Mesothelial cell of epicardium (in vitro differentiated cells): ENCODE measurements at regions not wholly inside any gene's neighbourhood (a gene's known extent, or its start where the extent isn't known, plus 50 kb on each side); places are given as distances from the start of the nearest gene placed in this dataset.
A peak's percentile ranks its signal among the peaks of the same experiment; 100 is the strongest.
"Not testable (repeated sequence)": the region's sequence is repeated elsewhere in the genome, so short reads cannot be mapped to it uniquely, and the experiment has no call there.

Experiments used
- DNase-seq, 2 experiments: peaks; one replicate each; pipeline ENCODE4 v3.0.0; 2021; ENCODE audit warnings: low spot score in 2 of 2; ENCODE audit not compliant: unreplicated experiment in 2 of 2
- H3K27ac Mint-ChIP-seq: 2 replicates; pipeline ENCODE4 v1.8.0; 2021; ENCODE audit warnings: mixed read lengths
- H3K27me3 Mint-ChIP-seq: 2 replicates; pipeline ENCODE4 v1.8.0; 2021; ENCODE audit warnings: low read depth, mixed read lengths
- H3K36me3 Mint-ChIP-seq: 2 replicates; pipeline ENCODE4 v1.8.0; 2021; ENCODE audit warnings: mixed read lengths
- H3K4me1 Mint-ChIP-seq: 2 replicates; pipeline ENCODE4 v1.8.0; 2021; ENCODE audit warnings: mixed read lengths
- H3K4me3 Mint-ChIP-seq: 2 replicates; pipeline ENCODE4 v1.8.0; 2021; ENCODE audit warnings: mild to moderate bottlenecking, moderate library complexity, mixed read lengths
- H3K9me3 Mint-ChIP-seq: 2 replicates; pipeline ENCODE4 v1.8.0; 2021; ENCODE audit warnings: mixed read lengths
- CTCF ChIP-seq: fragments of 200-600 bp; sonication (generic); IDR thresholded peaks from one replicate; pipeline ENCODE4 v1.5.0; 2021; ENCODE audit warnings: antibody characterized with exemption; ENCODE audit not compliant: unreplicated experiment

DNA sequence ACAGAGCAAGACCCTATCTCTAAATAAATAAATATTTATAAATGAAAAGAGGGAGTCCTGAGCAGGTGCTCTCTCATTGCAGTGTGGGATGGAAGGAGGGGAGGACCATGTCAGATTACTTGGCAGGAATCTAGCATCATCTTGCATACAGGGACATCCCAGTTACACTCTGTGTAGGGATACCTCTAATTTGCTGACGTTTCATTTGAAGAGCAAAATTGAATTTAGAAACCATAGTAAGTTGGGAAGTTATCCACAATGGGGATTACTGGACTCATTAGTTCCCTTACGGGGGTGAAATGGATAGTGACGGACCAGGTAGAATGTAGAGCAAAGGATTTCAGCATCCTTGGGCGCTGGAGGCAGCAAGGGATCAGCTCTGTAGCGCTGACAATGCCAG lies 52.1 kb downstream of the ARHGEF18 start:
- Mint-ChIP-seq H3K27ac (no peak overlapping the region), H3K4me1 (peaks cover 14% of the 10 kb centered on the region), H3K36me3 (peaks cover 19% of the 10 kb centered on the region), H3K9me3 (no peaks in the 10 kb centered on the region), H3K27me3 (no peaks in the 10 kb centered on the region), H3K4me3 (no peak overlapping the region)
- no peak for TF ChIP-seq CTCF
- no peak for DNase-seq

DNA sequence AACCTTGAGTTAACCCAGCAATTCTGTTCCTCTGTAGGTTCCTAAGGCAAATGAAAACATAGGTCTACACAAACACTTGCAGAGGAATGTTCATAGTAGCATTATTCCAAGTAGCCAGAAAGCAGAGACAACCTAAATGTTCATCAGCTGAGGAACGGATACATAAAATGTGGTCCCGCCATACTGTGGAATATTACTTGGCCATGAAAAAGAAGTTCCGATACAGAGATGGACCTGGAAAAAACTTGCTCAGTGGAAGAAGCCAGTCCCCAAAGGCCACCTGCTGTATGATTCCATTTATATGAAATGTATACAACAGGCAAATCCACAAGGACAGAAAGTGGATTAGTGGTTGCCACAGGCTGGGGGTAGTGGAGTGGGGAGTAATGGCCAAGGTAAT lies 53.0 kb downstream of the ARHGEF18 start:
- Mint-ChIP-seq H3K27ac (no peak overlapping the region), H3K4me1 (peaks cover 9% of the 10 kb centered on the region), H3K36me3 (peaks cover 19% of the 10 kb centered on the region), H3K9me3 (no peaks in the 10 kb centered on the region), H3K4me3 (no peak overlapping the region), H3K27me3 (no peaks in the 10 kb centered on the region)
- no peak for TF ChIP-seq CTCF
- DNase-seq, result no peak

DNA sequence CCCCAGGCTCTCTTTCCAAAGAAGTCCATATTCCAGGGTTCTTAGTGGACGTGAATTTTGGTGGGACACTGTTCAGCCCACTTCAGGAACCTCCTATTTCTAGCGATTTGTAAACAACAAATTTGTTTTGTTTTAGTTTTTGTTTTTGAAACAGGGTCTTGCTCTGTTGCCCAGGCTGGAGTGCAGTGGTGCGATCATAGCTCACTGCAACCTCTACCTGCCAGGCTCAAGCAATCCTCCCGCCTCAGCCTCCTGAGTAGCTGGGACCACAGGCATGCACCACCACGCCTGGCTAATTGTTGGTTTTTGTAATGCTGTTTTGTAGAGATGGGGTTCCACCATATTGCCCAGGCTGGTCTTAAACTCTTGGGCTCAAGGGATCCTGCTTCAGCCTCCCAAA lies 56.7 kb downstream of the ARHGEF18 start:
- H3K36me3 Mint-ChIP-seq, result peaks cover 26% of the 10 kb centered on the region
- H3K27me3 Mint-ChIP-seq, DNase-seq, H3K9me3 Mint-ChIP-seq, H3K4me3 Mint-ChIP-seq, H3K27ac Mint-ChIP-seq, H3K4me1 Mint-ChIP-seq: not testable (repeated sequence)

DNA sequence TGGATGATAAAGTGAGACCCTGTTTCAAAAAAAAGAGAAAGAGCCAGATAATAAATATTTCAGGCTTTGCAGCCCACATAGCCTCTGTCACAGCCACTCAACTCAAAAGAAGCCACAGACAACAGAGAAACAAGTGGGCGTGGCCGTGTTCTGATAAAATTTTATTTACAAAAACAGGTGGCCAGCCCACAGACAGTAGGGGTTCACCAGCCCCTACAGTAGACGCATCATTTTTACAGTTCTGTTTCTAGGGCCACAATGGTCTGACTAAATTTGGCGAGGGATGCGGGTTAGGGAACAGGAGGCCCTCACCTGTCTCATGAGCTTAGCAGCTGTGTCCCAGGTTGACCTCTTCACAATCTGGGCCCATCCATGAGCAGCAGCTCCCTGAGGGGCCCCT lies 59.5 kb downstream of the ARHGEF18 start:
- H3K4me3 Mint-ChIP-seq, result no peak overlapping the region
- H3K4me1 Mint-ChIP-seq, result no peaks in the 10 kb centered on the region
- peaks cover 21% of the 10 kb centered on the region for H3K36me3 Mint-ChIP-seq
- H3K27ac Mint-ChIP-seq, result peak overlapping the region; percentile 23
- no peaks in the 10 kb centered on the region for H3K27me3 Mint-ChIP-seq
- no peak for DNase-seq
- no peaks in the 10 kb centered on the region for H3K9me3 Mint-ChIP-seq
- TF ChIP-seq CTCF, result no peak

- TF ChIP-seq CTCF, result no peak
- H3K4me1 Mint-ChIP-seq, result peaks cover 4% of the 10 kb centered on the region
- H3K27me3 Mint-ChIP-seq, result no peaks in the 10 kb centered on the region
- peaks cover 21% of the 10 kb centered on the region for H3K36me3 Mint-ChIP-seq
- no peaks in the 10 kb centered on the region for H3K9me3 Mint-ChIP-seq
- no peak overlapping the region for H3K27ac Mint-ChIP-seq
- H3K4me3 Mint-ChIP-seq, result no peak overlapping the region
- no peak for DNase-seq
These were observed 62.2 kb downstream of the ARHGEF18 start for GRCh38 chr19:7410946-7411345.

DNA sequence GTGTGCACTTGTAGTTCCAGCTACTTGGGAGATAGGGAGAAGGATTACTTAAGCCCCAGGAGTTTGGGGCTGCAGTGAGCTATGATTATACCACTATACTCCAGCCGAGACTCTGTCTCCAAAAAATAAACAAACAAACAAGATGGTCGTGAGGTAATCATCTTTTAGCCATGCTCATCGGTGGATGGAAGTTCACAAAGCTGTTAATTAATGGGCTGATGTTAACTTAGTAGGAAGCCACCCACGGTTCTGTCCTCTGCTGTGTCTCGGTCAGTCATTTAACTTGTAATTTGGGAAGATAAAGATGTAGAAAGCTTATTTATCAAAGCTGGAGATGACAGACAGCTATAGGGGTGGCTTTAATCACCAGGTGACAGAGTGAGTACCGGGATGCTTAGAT lies 64.9 kb downstream of the ARHGEF18 start:
- TF ChIP-seq CTCF, result no peak
- no peak overlapping the region for H3K27ac Mint-ChIP-seq

More for the DNA sequence above, 64.9 kb downstream of the ARHGEF18 start:
- H3K27me3 Mint-ChIP-seq, result no peaks in the 10 kb centered on the region
- H3K4me3 Mint-ChIP-seq, result no peak overlapping the region
- H3K36me3 Mint-ChIP-seq, result peaks cover 15% of the 10 kb centered on the region
- no peak for DNase-seq
- H3K9me3 Mint-ChIP-seq, result no peaks in the 10 kb centered on the region
- peaks cover 12% of the 10 kb centered on the region for H3K4me1 Mint-ChIP-seq
